ENCODE measurements at regions not wholly inside any gene's neighbourhood (a gene's known extent, or its start where the extent isn't known, plus 50 kb on each side); places are given as distances from the start of the nearest gene placed in this dataset.
"Not testable (repeated sequence)": the region's sequence is repeated elsewhere in the genome, so short reads cannot be mapped to it uniquely, and the experiment has no call there.

DNA sequence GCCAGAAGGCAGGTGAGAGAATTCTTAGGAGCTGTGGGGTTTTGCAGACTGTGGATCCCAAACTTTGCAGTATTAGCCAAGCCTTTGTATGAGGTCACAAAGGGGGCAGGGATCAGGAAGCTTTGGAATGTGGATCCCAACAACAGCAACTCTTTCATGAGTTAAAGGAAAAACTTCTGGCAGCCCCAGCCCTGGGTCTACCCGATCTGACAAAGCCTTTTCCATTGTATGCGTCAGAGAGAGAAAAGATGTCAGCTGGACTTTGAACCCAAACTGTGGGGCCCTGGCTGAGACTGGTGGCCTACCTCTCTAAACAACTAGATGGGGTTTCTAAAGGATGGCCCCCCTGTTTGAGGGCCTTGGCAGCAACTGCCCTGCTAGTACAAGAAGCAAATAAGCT is 101.8 kb upstream of the OSBPL11 start:
- not testable (repeated sequence) for DNase-seq, ATAC-seq

DNA sequence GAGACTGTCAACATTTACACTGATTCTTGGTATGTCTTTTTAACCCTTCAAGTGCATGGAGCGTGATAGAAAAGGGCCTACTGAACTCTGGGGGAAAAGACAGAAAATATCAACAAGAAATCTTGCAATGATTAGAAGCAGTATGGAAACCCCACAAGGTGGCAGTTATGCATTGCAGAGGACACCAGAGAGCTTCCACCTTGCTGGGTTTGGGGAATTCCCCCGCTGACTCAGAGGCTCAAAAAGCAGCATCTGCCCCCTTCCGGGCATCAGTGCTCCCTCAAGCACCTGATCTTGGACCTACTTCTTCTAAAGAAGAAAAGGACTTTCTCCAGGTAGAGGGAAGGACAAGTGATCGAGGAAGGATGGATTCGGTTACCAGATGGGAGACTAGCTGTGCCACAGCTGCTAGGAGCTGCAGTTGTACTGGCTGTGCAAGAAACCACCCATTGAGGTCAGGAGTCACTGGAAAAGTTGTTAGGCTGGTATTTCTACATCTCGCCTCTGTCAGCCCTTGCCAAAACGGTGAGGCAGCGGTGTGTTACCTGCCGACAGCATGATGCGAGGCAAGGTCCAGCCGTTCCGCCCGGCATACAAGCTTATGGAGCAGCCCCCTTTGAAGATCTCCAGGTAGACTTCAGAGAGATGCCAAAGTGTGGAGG is 102.8 kb upstream of the OSBPL11 start:
- not testable (repeated sequence) for ATAC-seq
- DNase-seq = peak; percentile 63

GRCh38 chr3:125715651-125716050 is 120.4 kb upstream of the OSBPL11 start:
- DNase-seq (no peak), ATAC-seq (no peak)

DNA sequence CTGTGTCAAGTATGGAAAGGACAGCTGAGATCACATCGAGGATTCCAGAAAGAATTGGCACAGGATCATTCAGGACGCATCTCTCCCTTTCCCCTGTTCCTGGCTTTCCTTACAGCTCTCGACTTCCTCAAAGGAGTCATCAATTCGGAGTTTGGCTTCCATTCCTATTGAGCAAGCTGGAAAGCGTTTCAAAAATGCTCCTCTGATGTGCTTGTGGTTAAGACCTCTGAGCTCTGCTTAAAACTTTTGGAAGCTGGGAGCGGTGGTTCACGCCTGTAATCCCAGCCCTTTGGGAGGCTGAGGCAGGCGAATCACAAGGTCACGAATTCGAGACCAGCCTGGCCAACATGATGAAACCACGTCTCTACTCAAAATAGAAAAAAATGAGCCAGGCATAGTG is 136.9 kb upstream of the OSBPL11 start:
- not testable (repeated sequence) for ATAC-seq, DNase-seq

- not testable (repeated sequence) for DNase-seq, ATAC-seq
Measured at GRCh38 chr3:125741991-125742718, 146.9 kb upstream of the OSBPL11 start.

- peak; percentile 33 for DNase-seq
- ATAC-seq = not testable (repeated sequence)
Measured at GRCh38 chr3:125742845-125743244, 147.5 kb upstream of the OSBPL11 start.

- ATAC-seq, DNase-seq: not testable (repeated sequence)
Measured at GRCh38 chr3:125757050-125757449, 161.8 kb upstream of the OSBPL11 start.

GRCh38 chr3:125758641-125759130 is 163.4 kb upstream of the OSBPL11 start:
- not testable (repeated sequence) for ATAC-seq, DNase-seq

DNA sequence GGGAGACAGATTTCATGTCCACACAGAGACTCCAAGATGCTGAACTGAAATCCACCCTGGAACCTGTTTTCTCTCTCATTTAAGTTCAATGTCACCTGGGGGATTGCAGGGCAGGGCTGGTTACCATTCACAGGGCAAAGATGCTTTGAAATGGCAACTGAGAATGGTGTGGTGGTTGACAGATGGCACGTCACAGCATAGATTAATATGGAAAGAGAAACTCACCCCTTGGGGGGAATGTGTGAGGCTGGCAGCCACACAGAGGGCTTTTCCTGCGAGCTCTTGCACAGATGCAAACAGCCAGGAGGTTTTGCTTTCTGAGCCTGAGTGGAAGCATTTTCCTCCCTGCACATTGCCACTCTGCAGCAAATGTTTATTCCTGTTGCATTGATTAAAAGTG is 167.3 kb upstream of the OSBPL11 start:
- ATAC-seq, DNase-seq: not testable (repeated sequence)

DNA sequence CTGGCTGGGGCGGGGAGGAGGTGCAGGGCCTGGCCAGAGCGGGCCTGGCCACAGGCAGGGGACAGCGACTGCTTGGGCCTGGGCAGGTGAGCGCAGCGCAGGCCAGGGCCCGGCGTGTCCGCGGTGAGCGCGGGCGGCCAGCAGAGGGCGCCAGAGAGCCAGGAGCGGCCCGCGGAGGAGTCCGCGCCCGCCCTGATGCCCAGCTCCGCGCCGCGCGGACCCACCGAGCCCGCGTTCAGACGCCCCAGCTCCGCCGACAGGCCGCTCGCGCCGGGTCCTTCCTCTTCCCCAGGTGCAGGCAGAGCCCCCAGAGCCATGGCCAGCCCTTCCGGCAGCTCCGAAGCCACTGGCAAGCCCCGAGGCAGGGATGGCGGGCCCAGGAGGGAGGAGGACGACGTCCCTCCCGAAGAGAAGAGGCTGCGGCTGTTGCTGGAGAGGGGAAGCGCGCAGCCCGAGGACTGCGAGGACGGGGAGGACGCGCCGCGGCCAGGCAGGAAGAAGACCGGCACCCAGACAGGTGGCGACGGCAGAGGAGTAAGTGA is 171.1 kb upstream of the OSBPL11 start:
- DNase-seq = peak; percentile 80
- not testable (repeated sequence) for ATAC-seq

GRCh38 chr3:125766931-125767330 is 171.6 kb upstream of the OSBPL11 start:
- DNase-seq = peak; percentile 15
- not testable (repeated sequence) for ATAC-seq

DNA sequence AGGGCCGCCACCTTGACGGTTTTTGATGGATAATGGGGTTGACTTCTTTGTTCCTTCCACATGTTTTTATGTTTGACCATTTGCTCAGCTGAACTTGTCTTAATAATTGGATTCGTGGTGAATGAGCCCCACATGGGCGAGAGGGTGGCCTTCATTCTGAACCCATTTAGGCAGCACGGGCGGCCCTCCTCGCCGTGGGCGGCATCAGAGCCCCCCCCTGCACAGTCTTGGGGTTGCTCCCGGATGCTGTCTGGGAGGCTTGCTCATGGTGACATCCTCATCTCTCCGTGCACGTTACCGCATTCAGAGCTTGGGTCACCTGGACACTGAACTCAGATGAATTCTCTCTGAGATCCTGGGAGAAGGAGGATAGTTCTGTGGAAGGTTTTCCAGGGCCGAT is 172.3 kb upstream of the OSBPL11 start:
- ATAC-seq (no peak), DNase-seq (no peak)

GRCh38 chr3:125768821-125769220 is 173.5 kb upstream of the OSBPL11 start:
- ATAC-seq, DNase-seq: not testable (repeated sequence)

- not testable (repeated sequence) for ATAC-seq, DNase-seq
Measured at GRCh38 chr3:125771506-125771905, 176.2 kb upstream of the OSBPL11 start.

DNA sequence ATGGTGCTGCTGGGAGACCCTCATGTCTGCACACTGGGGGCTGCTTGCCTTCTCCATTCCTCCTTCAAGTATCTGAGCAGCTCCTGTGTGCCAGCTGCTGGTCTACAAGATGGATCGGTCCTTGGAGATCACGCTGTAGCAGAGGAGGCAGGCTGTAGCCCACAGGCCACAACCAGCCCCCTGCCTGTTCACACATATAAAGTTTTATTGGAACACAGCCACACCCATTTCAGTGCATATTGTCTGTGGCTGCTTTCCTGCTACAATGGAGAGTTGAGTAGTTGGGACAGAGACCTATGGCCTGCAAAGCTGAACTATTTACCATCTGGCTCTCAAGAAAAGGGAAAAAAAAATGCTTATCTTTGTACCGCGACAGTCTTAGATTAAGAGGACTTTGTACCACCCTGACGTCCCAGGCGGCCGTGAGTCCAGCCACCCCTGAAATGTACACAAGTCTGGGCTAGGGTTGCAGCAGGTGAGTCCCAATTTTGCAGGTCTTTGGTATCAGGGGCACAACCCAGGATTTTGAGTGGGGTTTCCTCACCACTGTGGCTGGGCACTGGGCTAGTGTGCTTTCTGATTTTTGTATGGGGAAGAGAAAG is 179.2 kb upstream of the OSBPL11 start:
- not testable (repeated sequence) for ATAC-seq, DNase-seq

GRCh38 chr3:125775106-125775505 is 179.8 kb upstream of the OSBPL11 start:
- not testable (repeated sequence) for DNase-seq, ATAC-seq

DNA sequence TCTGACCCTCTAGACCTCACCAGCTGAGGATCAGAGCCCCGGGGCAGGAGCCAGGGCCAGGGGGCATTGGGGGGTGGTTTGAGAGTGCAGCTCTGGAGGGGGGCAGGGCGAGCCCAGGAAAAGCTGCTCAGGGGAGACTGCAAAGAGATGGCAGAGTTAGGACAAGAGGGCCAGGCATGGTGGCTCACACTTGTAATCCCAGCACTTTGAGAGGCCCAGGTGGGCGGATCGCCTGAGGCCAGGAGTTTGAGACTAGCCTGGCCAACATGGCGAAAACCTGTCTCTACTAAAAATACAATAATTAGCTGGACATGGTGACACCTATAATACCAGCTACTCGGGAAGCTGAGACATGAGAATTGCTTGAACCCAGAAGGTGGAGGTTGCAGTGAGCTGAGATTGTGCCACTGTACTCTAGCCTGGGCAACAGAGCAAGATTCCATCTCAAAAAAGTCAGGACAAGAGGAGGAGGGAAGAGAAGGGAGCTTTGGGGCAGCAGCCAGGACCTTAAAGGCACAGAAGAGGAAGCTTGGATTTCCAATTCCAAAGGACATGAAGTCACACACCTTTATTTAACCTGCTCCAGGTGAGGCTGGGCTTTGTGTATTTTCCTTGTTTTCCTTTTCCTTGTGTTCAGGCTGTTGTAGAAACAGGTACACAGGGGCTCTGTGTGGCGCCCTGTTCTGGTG is 180.5 kb upstream of the OSBPL11 start:
- not testable (repeated sequence) for DNase-seq, ATAC-seq

- not testable (repeated sequence) for ATAC-seq, DNase-seq
Measured at GRCh38 chr3:125779276-125779675, 184.0 kb upstream of the OSBPL11 start.

DNA sequence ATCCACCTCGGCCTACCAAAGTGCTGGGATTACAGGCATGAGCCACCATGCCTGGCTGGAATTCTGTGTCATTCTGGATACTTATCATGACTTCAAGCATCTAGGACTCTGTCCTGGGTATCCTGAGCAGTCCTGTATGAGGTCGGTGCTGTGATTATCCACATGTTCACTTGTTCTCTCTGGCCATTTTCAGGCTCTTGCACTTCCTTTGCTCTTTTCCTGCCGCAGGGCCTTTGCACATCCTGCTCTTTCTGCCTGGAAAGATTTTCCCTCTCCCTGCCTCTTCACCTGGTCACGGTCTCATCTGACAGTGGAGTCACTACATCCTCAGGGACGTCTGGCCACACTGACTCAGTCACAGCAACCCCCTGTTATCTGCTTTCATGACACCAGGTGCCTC is 184.6 kb upstream of the OSBPL11 start:
- ATAC-seq, DNase-seq: not testable (repeated sequence)

GRCh38 chr3:125781678-125782077 is 186.4 kb upstream of the OSBPL11 start:
- ATAC-seq, DNase-seq: not testable (repeated sequence)

DNA sequence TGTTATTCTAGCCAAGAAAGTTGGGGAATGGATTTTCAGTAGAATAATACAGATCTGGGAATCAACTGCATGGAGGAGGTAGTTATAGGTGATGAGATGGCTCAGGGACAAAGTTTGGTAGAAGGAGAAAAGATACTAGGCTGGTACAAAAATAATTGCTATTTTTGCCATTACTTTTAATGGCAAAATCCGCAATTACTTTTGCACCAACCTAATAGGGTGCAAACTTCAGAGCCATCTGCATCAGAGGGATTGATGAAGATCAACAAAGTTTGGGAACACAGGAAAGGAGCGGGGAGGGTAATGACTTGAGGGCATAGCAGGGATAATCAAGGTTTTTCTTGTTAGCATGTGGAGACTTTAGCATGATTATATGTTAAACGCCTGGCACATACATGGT is 178.7 kb upstream of the ROPN1B start:
- not testable (repeated sequence) for ATAC-seq

DNA sequence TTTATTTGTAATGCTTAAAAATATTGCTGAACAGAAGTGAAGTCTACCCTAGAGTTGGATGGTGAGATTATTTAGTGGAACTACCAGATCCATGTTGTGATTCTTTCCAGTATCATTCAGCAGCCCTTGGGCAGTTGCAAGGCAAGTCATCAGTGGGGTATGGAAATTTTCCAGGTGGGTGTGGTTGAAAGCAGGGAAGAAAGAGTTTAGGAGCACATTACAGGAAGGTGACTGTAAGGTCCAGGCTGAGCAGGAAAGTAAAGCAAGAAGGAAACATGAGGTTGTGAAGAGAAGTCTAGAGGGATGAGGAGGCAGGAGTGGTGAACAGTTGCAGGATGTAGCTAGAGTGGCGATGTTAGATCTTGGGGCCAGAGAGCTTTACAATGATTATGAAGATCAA is 178.0 kb upstream of the ROPN1B start:
- ATAC-seq, DNase-seq: not testable (repeated sequence)

More for the DNA sequence above, 178.7 kb upstream of the ROPN1B start:
- DNase-seq = not testable (repeated sequence)
